GM12873 (cell line): ENCODE measurements at regions not wholly inside any gene's neighbourhood (a gene's known extent, or its start where the extent isn't known, plus 50 kb on each side); places are given as distances from the start of the nearest gene placed in this dataset.

ENCODE experiments used
- CTCF ChIP-seq: IDR thresholded peaks from 2 replicates; pipeline ENCODE4 v1.5.1; 2012; ENCODE audit warnings: low read depth, mild to moderate bottlenecking, moderate library complexity, low read length, control low read depth; ENCODE audit not compliant: insufficient read depth; ENCODE audit errors: missing control alignments

GRCh38 chr3:68090571-68090970, 436.2 kb upstream of the SUCLG2 start:
- TF ChIP-seq CTCF, result no peak

DNA sequence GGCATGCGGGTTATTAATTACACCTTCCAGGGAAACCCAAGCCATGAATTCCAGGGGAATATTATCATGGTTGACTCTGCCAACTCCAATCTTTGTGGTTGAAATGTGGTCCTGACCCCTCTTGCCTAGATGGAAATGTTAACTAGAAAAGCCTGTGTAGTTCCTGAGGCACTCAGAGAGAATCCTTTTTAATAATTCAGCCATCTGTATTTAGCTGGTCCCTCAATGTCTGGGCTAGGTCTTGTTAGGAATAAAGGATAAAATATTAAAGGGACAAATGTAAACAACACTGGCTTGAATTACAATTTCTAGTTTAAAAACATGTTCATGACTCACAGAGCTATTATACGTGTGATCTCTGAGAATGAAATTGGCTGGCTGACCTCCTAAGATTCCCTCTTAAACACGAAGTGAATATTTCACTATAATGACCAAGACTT, 435.2 kb upstream of the SUCLG2 start:
- no peak for TF ChIP-seq CTCF

- TF ChIP-seq CTCF, result no peak
Observed at GRCh38 chr3:68088636-68089035, 434.2 kb upstream of the SUCLG2 start.

GRCh38 chr3:68088216-68088615, 433.8 kb upstream of the SUCLG2 start:
- TF ChIP-seq CTCF, result no peak

GRCh38 chr3:68072062-68072461, 417.6 kb upstream of the SUCLG2 start:
- TF ChIP-seq CTCF, result no peak

GRCh38 chr3:68070186-68070585, 415.8 kb upstream of the SUCLG2 start:
- no peak for TF ChIP-seq CTCF

DNA sequence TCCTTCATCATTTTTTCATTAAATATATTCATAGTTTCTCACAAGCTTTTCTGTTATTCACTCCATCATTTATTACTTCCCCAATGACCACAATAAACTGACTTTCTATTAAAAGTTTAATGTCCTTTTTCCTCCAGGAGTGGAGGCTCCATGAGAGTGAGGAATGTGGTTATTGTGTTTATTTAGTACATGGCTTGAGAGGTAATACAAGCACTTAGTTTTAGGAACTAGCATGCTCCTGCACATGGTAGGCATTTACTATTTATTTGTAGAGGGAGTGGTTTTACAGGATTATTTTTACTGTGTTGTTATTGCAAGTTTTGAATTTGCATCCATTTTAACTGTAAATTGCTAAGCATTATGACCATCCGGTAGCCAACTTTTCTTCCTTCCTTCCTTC, 412.9 kb upstream of the SUCLG2 start:
- no peak for TF ChIP-seq CTCF
